Transverse colon (tissue), 4 donors: ENCODE measurements at regions not wholly inside any gene's neighbourhood (a gene's known extent, or its start where the extent isn't known, plus 50 kb on each side); places are given as distances from the start of the nearest gene placed in this dataset.
"Not testable (repeated sequence)": the region's sequence is repeated elsewhere in the genome, so short reads cannot be mapped to it uniquely, and the experiment has no call there.

Experiments
- DNase-seq: peaks from one replicate; pipeline ENCODE4 v3.0.0-alpha.2; 2019
- H3K27ac ChIP-seq, 4 donors: fragments of 200-600 bp; sonication (generic); 2 replicates each; pipeline ENCODE4 v1.5.1; 2016 to 2018; ENCODE audit warnings: inconsistent platforms in 4 of 4
- H3K27me3 ChIP-seq: fragments of 200-600 bp; sonication (generic); 2 replicates; pipeline ENCODE4 v1.5.1; 2017; ENCODE audit warnings: inconsistent platforms
- H3K36me3 ChIP-seq, 4 donors: fragments of 200-600 bp; sonication (generic); 2 replicates each; pipeline ENCODE4 v1.5.1; 2017 to 2019; ENCODE audit warnings: inconsistent platforms in 4 of 4
- H3K4me1 ChIP-seq, 4 donors: fragments of 200-600 bp; sonication (generic); 2 replicates each; pipeline ENCODE4 v1.5.1; 2017 to 2020; ENCODE audit warnings: inconsistent platforms in 4 of 4
- H3K4me3 ChIP-seq, 4 donors: fragments of 200-600 bp; sonication (generic); 1 replicate in 1 of 4; 2 replicates in 3 of 4; pipeline versions ENCODE4 v1.5.1 to v1.6.1; 2017 to 2019; ENCODE audit warnings: inconsistent platforms in 4 of 4
- H3K9me3 ChIP-seq, 2 donors: fragments of 200-600 bp; sonication (generic); 2 replicates each; pipeline ENCODE4 v1.5.1; 2017 to 2019; ENCODE audit warnings: inconsistent platforms in 2 of 2
- CTCF ChIP-seq, 5 experiments: fragments of 200-600 bp in 3 of 5; fragments of 450-650 bp in 2 of 5; sonication (generic) in 3 of 5; IDR thresholded peaks; 1 replicate in 2 of 5; 2 replicates in 3 of 5; pipeline ENCODE4 v1.5.1; 2016 to 2017; ENCODE audit warnings: antibody characterized with exemption in 5 of 5, inconsistent platforms in 3 of 5, mild to moderate bottlenecking in 2 of 5, moderate library complexity in 1 of 5
- POLR2A ChIP-seq: fragments of 450-650 bp; IDR thresholded peaks from one replicate; pipeline ENCODE4 v1.6.1; 2016; ENCODE audit warnings: antibody characterized with exemption, mild to moderate bottlenecking, moderate library complexity
- POLR2AphosphoS5 ChIP-seq, 3 donors: sonication (generic); formaldehyde crosslinking; IDR thresholded peaks; one replicate each; pipeline ENCODE4 v1.6.1; 2016; ENCODE audit warnings: antibody characterized with exemption in 3 of 3
- WGBS, 2 donors: methylation state at CpG; one replicate each; pipeline ENCODE4 v1.1.5; 2018; ENCODE audit warnings: low coverage in 1 of 2; 5-methylcytosine and 5-hydroxymethylcytosine counted together
- in situ Hi-C, 4 donors: fragments of 200-750 bp; cut with MboI; loops; one replicate each; pipeline versions ENCODE4 v1.15.0 to v1.15.1; 2017; ENCODE audit warnings: low sequenced_read_pairs in 3 of 4, low pct_ligation_motif_present in 1 of 4, low pct_unique_long_range_greater_than_20kb in 1 of 4
- intact Hi-C: fragments of 100-400 bp; cut with DNase I; formaldehyde crosslinking; loops from one replicate; pipeline ENCODE4 v1.15.1; 2023; ENCODE audit warnings: low total_unique reads

DNA sequence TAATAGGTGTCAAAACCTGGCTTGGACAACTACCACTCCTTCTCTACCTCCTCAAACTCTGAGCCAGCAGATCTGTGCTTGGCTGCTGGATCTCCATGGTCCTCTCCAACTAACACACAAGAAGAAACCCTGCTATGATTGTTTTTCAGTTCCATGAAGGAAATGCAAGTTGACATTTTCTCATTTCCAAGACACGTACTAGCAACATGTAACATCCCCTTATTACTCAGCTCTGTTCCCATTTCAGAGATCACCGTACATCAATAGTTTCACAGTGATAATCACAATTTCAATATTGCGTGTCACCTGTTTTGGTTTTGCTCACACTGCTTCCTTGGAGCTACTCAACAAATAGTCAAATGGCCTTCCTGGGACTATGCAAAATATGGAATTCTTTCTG is 544.6 kb upstream of the DEFB115 start:
- WGBS, 2 donors = 66 to 83% methylated on average over 3 of the region's 3 CpGs
- H3K4me1 ChIP-seq, H3K27me3 ChIP-seq, H3K27ac ChIP-seq, DNase-seq, H3K9me3 ChIP-seq, intact Hi-C loops, H3K4me3 ChIP-seq, in situ Hi-C loops, H3K36me3 ChIP-seq: not testable (repeated sequence)

- H3K4me3 ChIP-seq, H3K27me3 ChIP-seq, H3K9me3 ChIP-seq, intact Hi-C loops, in situ Hi-C loops, DNase-seq, H3K36me3 ChIP-seq, H3K4me1 ChIP-seq, H3K27ac ChIP-seq: not testable (repeated sequence)
- 63 to 70% methylated on average over 6 of the region's 6 CpGs for WGBS, 2 donors
Observed at GRCh38 chr20:30719415-30720199, 537.9 kb upstream of the DEFB115 start.

DNA sequence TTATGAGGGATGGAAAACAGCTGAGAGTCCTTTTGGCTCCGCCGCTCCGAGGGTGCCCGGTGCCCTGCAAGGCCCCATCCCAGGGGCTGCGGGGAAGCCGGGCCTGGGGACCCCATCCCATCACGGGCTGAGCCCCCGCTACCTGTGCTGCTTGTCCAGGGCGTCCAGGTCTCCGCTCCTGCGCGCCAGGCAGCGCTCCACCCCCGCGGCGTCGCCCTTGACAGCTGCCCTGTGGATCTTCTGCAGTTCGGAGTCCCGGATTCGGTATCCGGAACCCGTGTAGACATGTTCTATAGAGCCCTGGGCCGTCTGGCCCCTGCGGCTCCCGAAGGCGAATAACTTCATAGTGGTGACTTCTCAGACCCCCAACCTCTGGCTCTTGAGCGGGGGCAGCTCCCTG is 534.0 kb upstream of the DEFB115 start:
- H3K9me3 ChIP-seq, H3K27me3 ChIP-seq, DNase-seq, H3K4me1 ChIP-seq, in situ Hi-C loops, H3K36me3 ChIP-seq, intact Hi-C loops: not testable (repeated sequence)
- peak overlapping the region in 3 of 4 donors; percentile 28 to 60 (median 30) for H3K4me3 ChIP-seq
- H3K27ac ChIP-seq = peak overlapping the region in 3 of 4 donors; percentile 50 to 82 (median 72)
- whole genome bisulfite sequencing, 2 donors = 63% methylated on average over 27 of the region's 27 CpGs; no CpG with 5 or more reads in 1 of the 2 donors

GRCh38 chr20:30723934-30724687 is 533.4 kb upstream of the DEFB115 start:
- in situ Hi-C loops, intact Hi-C loops, H3K36me3 ChIP-seq, H3K4me1 ChIP-seq, H3K9me3 ChIP-seq, H3K27me3 ChIP-seq: not testable (repeated sequence)
- 72% methylated on average over 32 of the region's 51 CpGs; no CpG with 5 or more reads in 1 of the 2 donors for WGBS, 2 donors
- peak overlapping the region in 3 of 4 donors; percentile 28 to 60 (median 30) for H3K4me3 ChIP-seq
- DNase-seq = peak; percentile 22
- TF ChIP-seq CTCF (IDR thresholded peaks at IDR 0.05) (peak in 3 of 5 experiments; percentile 21 to 41 (median 34)), POLR2AphosphoS5 (IDR thresholded peaks at IDR 0.05) (peak in 1 of 3 donors; percentile 56), POLR2A (peak; percentile 65)
- peak overlapping the region in 3 of 4 donors; percentile 50 to 82 (median 72) for H3K27ac ChIP-seq

GRCh38 chr20:30724688-30725074 is 532.8 kb upstream of the DEFB115 start:
- 91% methylated on average over 14 of the region's 24 CpGs; no CpG with 5 or more reads in 1 of the 2 donors for WGBS, 2 donors
- H3K9me3 ChIP-seq, DNase-seq, H3K4me1 ChIP-seq, in situ Hi-C loops, H3K36me3 ChIP-seq, intact Hi-C loops, H3K27me3 ChIP-seq: not testable (repeated sequence)
- Histone ChIP-seq H3K4me3 (peak overlapping the region in 2 of 4 donors; percentile 30 to 60), H3K27ac (peak overlapping the region in 2 of 4 donors; percentile 72 to 82)

DNA sequence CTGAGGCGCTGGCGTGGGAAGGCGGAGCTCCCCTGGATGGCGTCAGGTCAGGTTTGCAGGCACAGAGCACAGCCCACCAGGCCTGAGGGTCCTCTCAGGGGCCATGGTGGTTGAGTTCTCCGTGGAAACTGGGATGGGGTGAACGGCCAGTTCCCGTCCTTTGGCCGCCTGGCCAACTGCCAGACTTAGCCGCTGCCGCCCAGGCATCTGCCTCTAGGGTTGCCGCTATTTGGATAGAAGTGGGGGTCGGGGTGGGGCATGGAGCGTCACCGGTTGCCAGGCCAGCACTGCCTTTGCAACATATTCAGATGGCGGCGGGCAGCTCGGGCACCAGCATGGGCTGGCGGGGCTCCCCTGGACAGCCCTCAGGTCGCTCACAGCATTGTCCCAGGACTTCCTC is 532.3 kb upstream of the DEFB115 start:
- intact Hi-C loops = not testable (repeated sequence)
- 90% methylated on average over 18 of the region's 19 CpGs; no CpG with 5 or more reads in 1 of the 2 donors for WGBS, 2 donors

DNA sequence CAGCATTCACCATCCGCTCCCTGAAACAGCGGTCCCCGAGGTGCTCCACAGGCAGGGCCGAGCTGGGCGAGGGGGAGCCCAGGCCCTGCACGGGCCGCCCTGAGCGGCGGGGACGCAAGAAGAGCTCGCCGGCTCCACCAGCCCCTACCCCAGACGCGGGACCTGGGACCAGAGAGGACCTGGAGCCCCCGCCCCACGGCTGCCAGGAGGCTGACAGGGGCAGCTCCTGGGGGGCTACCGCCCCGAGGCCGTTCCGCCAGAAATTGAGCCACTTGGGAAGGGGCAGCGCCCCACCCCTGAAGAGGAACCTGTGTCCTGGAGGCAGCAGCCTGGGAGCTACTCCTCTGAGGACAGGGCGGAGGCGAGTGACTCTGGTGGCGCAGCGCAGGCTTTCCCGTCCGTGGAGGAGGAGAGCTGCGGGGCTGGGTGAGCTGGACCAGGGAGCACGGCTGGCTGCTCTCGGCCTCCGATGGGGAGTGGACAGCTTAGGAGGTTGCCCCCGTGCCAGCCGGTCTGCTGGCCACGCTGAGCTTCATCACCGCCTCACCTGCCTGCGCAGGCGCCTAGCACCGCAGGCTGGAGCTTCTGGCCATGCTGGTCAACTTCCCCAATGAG is 529.1 kb upstream of the DEFB115 start:
- H3K27me3 ChIP-seq, H3K27ac ChIP-seq, H3K4me1 ChIP-seq, H3K9me3 ChIP-seq, DNase-seq, H3K36me3 ChIP-seq, intact Hi-C loops, H3K4me3 ChIP-seq, in situ Hi-C loops: not testable (repeated sequence)
- WGBS, 2 donors = 92% methylated on average over 37 of the region's 38 CpGs; no CpG with 5 or more reads in 1 of the 2 donors

More for the DNA sequence above, 532.3 kb upstream of the DEFB115 start:
- H3K27me3 ChIP-seq, H3K4me1 ChIP-seq, H3K9me3 ChIP-seq, in situ Hi-C loops, H3K27ac ChIP-seq, H3K36me3 ChIP-seq, H3K4me3 ChIP-seq, DNase-seq: not testable (repeated sequence)
